ENCODE measurements at regions not wholly inside any gene's neighbourhood (a gene's known extent, or its start where the extent isn't known, plus 50 kb on each side); places are given as distances from the start of the nearest gene placed in this dataset.
"Not testable (repeated sequence)": the region's sequence is repeated elsewhere in the genome, so short reads cannot be mapped to it uniquely, and the experiment has no call there.

DNA sequence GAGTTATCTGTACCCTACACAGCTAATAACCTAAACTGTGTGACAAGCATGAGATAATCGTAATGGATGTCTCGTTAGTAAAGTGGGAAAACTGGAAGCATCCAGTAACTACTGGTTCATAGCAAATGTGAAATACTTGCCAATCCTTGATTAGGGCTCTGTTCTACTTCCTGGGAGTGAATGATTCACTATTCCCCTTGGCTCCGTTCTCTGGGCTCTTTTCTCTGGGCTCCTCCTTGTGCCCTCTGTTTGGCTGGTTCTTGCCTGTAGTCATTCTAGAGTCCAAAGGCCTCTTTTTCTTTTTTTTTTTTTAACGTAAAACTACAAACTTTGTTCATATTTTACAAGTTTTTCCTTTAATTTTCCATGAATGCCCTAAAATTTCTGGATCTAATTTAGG is 465.8 kb upstream of the PLXNA2 start:
- Histone ChIP-seq H3K9ac (ENCODE audit: low read length in 2 of 2) (no peak overlapping the region), H3K9me3 (ENCODE audit: control insufficient read depth in 2 of 2, low read length in 2 of 2) (no peaks in the 10 kb centered on the region), H3K27ac (ENCODE audit: low read length) (no peak overlapping the region), H3K4me3 (ENCODE audit: low read length in 2 of 2) (no peak overlapping the region), H3K36me3 (ENCODE audit: control insufficient read depth in 2 of 2, insufficient read depth in 2 of 2, low read length in 2 of 2) (no peaks in the 10 kb centered on the region), H3K4me1 (ENCODE audit: control insufficient read depth, insufficient read depth, low read length) (no peaks in the 10 kb centered on the region), H3K27me3 (ENCODE audit: control insufficient read depth in 1 of 2, insufficient read depth in 2 of 2, low read length in 2 of 2) (no peaks in the 10 kb centered on the region)

DNA sequence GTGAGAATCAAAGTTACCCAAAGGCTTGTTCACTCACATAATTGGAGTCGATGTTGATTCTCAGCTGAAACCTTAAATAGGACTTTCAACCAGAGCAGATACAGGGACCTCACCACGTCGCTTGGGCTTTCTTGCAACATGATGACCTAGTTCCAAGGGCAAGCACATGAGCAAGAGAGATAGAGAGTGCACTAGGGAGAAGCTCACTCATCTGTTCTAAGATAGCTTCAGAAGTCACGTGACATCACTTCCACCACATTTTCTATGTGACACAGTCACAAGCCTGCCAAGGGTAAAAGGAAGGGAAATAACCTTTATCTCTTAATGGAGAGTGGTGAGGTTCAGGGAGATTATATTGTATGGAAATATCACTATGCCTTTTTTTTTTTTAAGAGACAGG is 470.1 kb upstream of the PLXNA2 start:
- Histone ChIP-seq H3K9ac (ENCODE audit: low read length in 2 of 2) (no peak overlapping the region), H3K9me3 (ENCODE audit: control insufficient read depth in 2 of 2, low read length in 2 of 2) (no peaks in the 10 kb centered on the region), H3K27me3 (ENCODE audit: control insufficient read depth in 1 of 2, insufficient read depth in 2 of 2, low read length in 2 of 2) (no peaks in the 10 kb centered on the region), H3K4me3 (ENCODE audit: low read length in 2 of 2) (no peak overlapping the region), H3K27ac (ENCODE audit: low read length) (no peak overlapping the region), H3K4me1 (ENCODE audit: control insufficient read depth, insufficient read depth, low read length) (no peaks in the 10 kb centered on the region), H3K36me3 (ENCODE audit: control insufficient read depth in 2 of 2, insufficient read depth in 2 of 2, low read length in 2 of 2) (no peaks in the 10 kb centered on the region)

DNA sequence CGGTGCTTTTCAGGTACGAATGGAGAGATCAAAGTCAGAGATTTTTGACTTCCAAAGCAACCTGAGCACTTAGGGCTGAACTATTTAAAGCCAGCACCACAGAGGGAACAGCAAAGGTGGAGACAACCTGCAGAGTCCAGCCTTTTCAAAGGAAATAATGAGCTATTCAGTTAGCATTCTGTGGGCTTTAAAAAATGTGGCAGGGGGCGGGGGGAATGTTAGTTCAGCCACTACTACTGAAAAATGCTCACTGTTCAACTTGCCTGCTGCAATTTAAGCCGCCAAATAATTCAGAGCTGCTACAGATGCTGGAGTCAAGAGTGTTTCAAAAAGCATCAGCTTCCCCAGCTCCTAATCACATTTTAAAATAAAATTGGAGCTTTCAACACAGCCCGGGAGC is 473.3 kb upstream of the PLXNA2 start:
- H3K4me1 ChIP-seq (ENCODE audit: control insufficient read depth, insufficient read depth, low read length), result no peaks in the 10 kb centered on the region
- no peak overlapping the region for H3K4me3 ChIP-seq (ENCODE audit: low read length in 2 of 2)
- H3K36me3 ChIP-seq (ENCODE audit: control insufficient read depth in 2 of 2, insufficient read depth in 2 of 2, low read length in 2 of 2), result no peaks in the 10 kb centered on the region
- H3K27me3 ChIP-seq (ENCODE audit: control insufficient read depth in 1 of 2, insufficient read depth in 2 of 2, low read length in 2 of 2), result no peaks in the 10 kb centered on the region
- no peak overlapping the region for H3K27ac ChIP-seq (ENCODE audit: low read length)
- no peak overlapping the region for H3K9ac ChIP-seq (ENCODE audit: low read length in 2 of 2)
- peaks cover 3 to 5% of the 10 kb centered on the region in 2 donors for H3K9me3 ChIP-seq (ENCODE audit: control insufficient read depth in 2 of 2, low read length in 2 of 2)

DNA sequence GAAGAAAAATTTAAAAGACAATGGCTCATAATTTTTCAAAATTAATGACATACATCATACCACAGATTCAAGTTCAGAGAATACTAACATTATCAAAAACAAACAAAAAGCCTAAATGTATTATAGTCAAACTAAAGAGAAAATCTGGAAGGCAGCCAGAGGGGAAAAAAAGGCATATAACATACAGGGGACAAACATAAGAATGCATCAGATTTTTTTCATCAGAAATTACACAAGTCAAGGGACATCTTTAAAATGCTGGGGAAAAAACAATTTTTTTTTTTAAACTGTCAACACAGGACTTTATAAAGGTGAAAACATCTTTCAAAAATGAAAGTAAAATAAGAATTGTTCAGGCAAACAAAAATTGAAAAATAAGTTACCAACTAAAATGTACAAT is 478.4 kb upstream of the PLXNA2 start:
- no peaks in the 10 kb centered on the region for H3K4me1 ChIP-seq (ENCODE audit: control insufficient read depth, insufficient read depth, low read length)
- H3K9me3 ChIP-seq (ENCODE audit: control insufficient read depth in 2 of 2, low read length in 2 of 2), result peaks cover 3 to 5% of the 10 kb centered on the region in 2 donors
- H3K27me3 ChIP-seq (ENCODE audit: control insufficient read depth in 1 of 2, insufficient read depth in 2 of 2, low read length in 2 of 2), result no peaks in the 10 kb centered on the region

DNA sequence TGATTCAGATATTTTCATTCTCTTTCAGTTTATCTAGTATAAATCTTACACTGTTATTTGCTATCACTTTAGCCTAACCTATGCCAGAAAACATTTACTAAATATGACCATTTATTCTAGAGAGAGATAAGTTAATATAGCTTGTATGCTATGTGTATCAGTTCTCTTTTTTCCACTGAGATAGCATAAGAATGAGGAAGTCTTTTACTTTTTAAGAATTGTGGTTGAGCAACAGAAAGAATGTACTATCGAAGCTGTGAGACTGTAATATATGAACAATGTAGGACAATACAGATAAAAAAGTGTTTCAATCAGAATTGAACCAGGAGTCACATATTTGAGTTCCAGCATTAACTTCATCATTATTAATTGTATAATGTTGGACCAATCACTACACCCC is 479.9 kb upstream of the PLXNA2 start:
- H3K27me3 ChIP-seq (ENCODE audit: control insufficient read depth in 1 of 2, insufficient read depth in 2 of 2, low read length in 2 of 2), result no peaks in the 10 kb centered on the region
- no peaks in the 10 kb centered on the region for H3K36me3 ChIP-seq (ENCODE audit: control insufficient read depth in 2 of 2, insufficient read depth in 2 of 2, low read length in 2 of 2)
- no peak overlapping the region for H3K9ac ChIP-seq (ENCODE audit: low read length in 2 of 2)
- H3K4me3 ChIP-seq (ENCODE audit: low read length in 2 of 2), result no peak overlapping the region
- H3K9me3 ChIP-seq (ENCODE audit: control insufficient read depth in 2 of 2, low read length in 2 of 2), result peaks cover 3 to 5% of the 10 kb centered on the region in 2 donors
- no peaks in the 10 kb centered on the region for H3K4me1 ChIP-seq (ENCODE audit: control insufficient read depth, insufficient read depth, low read length)
- no peak overlapping the region for H3K27ac ChIP-seq (ENCODE audit: low read length)

More for the DNA sequence above, 478.4 kb upstream of the PLXNA2 start:
- Histone ChIP-seq H3K27ac (ENCODE audit: low read length) (no peak overlapping the region), H3K4me3 (ENCODE audit: low read length in 2 of 2) (no peak overlapping the region), H3K36me3 (ENCODE audit: control insufficient read depth in 2 of 2, insufficient read depth in 2 of 2, low read length in 2 of 2) (no peaks in the 10 kb centered on the region), H3K9ac (ENCODE audit: low read length in 2 of 2) (no peak overlapping the region)

DNA sequence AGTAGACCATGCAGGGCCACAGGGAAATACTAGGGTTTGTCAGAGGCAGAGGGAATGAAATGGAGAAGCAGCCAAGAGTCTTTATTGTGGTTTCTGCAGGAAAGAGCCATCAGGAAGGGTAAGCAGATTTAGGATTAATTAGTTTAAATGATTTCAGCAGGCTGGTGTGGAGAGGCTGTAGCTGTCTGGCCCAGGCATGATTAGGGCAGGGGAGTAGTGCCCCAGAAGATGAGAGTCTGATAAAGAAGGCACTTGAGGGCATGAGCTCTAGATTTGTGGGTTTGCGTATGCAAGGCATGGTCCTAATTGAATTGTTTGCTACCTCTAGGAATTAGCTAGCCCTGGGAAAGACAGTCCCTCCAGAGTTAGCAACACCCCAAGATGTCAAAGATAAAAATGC is 484.6 kb upstream of the PLXNA2 start:
- H3K4me1 ChIP-seq (ENCODE audit: control insufficient read depth, insufficient read depth, low read length), result no peaks in the 10 kb centered on the region
- no peak overlapping the region for H3K9ac ChIP-seq (ENCODE audit: low read length in 2 of 2)
- H3K4me3 ChIP-seq (ENCODE audit: low read length in 2 of 2), result no peak overlapping the region
- no peaks in the 10 kb centered on the region for H3K36me3 ChIP-seq (ENCODE audit: control insufficient read depth in 2 of 2, insufficient read depth in 2 of 2, low read length in 2 of 2)
- H3K27ac ChIP-seq (ENCODE audit: low read length), result no peak overlapping the region
- H3K9me3 ChIP-seq (ENCODE audit: control insufficient read depth in 2 of 2, low read length in 2 of 2), result no peaks in the 10 kb centered on the region
- H3K27me3 ChIP-seq (ENCODE audit: control insufficient read depth in 1 of 2, insufficient read depth in 2 of 2, low read length in 2 of 2), result no peaks in the 10 kb centered on the region

DNA sequence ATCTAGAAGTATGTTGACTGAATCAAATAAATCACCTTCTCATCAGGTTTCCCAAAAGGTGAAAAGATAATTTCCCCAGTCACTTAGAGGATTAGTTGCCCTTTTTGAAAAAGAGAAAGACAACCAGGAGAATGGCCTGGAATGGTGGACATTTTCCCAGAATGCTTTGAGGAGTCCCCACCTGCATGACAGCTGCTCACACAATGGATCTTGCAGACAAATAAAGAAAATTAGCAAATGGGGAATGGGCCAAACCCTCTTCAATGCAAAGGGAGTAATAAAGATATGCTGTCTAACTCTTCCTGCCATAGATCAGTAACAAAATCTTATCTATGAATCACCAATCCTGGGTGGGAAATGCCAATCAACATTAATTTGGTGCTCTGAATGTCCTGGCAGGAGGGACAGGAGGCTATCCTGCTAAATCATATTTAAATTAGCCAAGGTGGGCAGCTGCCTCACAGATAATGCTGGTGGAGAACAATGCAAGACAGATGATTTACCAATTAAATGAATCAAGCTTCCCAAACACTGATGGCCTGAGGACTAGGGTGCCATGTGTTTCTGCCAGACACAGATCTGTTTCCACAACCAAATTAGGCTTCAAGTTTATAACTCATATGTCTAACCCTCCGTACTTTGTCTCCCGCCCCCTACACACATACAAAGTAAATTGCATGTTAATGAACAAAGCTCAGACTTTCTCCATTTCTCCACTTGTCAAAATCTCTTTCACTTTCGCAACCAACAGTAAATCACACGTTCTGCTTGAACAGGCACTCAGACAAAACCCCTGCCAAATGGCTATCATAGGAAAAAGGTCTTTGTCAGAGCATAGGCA is 488.0 kb upstream of the PLXNA2 start:
- H3K4me3 ChIP-seq (ENCODE audit: low read length in 2 of 2), result peak overlapping the region; percentile 16 to 17

DNA sequence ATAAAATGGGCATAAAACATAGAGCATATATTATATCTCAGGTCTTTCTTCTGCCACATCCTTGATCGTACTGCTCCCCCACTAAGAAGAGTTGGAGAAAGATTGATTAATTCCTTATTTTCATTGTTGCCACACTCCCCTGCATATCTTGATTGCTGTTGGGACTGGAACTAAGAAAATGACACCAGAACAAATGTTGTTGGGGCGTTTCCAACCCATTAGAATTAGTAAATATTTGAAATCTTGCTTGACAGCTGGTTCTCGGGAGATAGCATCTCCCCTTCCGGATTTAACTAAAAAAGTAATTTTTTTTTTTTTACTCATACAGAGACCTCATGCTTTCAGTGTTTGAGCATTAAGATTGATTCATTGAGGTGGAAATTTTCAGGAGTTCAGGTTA is 493.0 kb upstream of the PLXNA2 start:
- no peak overlapping the region for H3K27ac ChIP-seq (ENCODE audit: low read length)
- H3K27me3 ChIP-seq (ENCODE audit: control insufficient read depth in 1 of 2, insufficient read depth in 2 of 2, low read length in 2 of 2), result no peaks in the 10 kb centered on the region
- no peak overlapping the region for H3K4me3 ChIP-seq (ENCODE audit: low read length in 2 of 2)
- H3K9me3 ChIP-seq (ENCODE audit: control insufficient read depth in 2 of 2, low read length in 2 of 2), result no peaks in the 10 kb centered on the region
- no peaks in the 10 kb centered on the region for H3K4me1 ChIP-seq (ENCODE audit: control insufficient read depth, insufficient read depth, low read length)
- no peaks in the 10 kb centered on the region for H3K36me3 ChIP-seq (ENCODE audit: control insufficient read depth in 2 of 2, insufficient read depth in 2 of 2, low read length in 2 of 2)
- no peak overlapping the region for H3K9ac ChIP-seq (ENCODE audit: low read length in 2 of 2)

More for the DNA sequence above, 488.0 kb upstream of the PLXNA2 start:
- H3K36me3 ChIP-seq (ENCODE audit: control insufficient read depth in 2 of 2, insufficient read depth in 2 of 2, low read length in 2 of 2), result no peaks in the 10 kb centered on the region
- H3K4me1 ChIP-seq (ENCODE audit: control insufficient read depth, insufficient read depth, low read length), result no peaks in the 10 kb centered on the region
- no peaks in the 10 kb centered on the region for H3K27me3 ChIP-seq (ENCODE audit: control insufficient read depth in 1 of 2, insufficient read depth in 2 of 2, low read length in 2 of 2)
- no peak overlapping the region for H3K9ac ChIP-seq (ENCODE audit: low read length in 2 of 2)
- H3K9me3 ChIP-seq (ENCODE audit: control insufficient read depth in 2 of 2, low read length in 2 of 2), result no peaks in the 10 kb centered on the region
- H3K27ac ChIP-seq (ENCODE audit: low read length), result no peak overlapping the region

DNA sequence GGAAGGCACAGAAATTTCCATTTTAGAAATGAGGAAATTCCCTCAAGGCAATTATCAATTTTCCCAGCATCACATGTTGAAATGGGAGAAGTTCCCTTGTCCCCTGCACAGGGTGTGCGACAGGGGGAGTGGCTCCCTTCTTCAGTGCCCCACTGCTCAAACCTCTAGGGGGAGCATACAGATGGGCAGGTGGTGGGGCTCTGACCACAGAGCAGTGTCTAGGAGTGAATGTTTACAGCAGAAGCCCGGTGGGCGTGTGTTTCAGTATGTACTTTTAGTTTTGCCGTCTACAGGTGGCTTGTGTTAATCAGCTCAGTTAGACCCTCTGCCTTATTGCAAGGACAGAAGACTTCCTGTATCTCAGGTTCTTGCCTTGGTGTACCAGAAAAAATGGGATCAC is 493.7 kb upstream of the PLXNA2 start:
- no peaks in the 10 kb centered on the region for H3K4me1 ChIP-seq (ENCODE audit: control insufficient read depth, insufficient read depth, low read length)
- no peak overlapping the region for H3K27ac ChIP-seq (ENCODE audit: low read length)
- no peaks in the 10 kb centered on the region for H3K9me3 ChIP-seq (ENCODE audit: control insufficient read depth in 2 of 2, low read length in 2 of 2)
- H3K4me3 ChIP-seq (ENCODE audit: low read length in 2 of 2), result no peak overlapping the region
- H3K27me3 ChIP-seq (ENCODE audit: control insufficient read depth in 1 of 2, insufficient read depth in 2 of 2, low read length in 2 of 2), result no peaks in the 10 kb centered on the region
- no peaks in the 10 kb centered on the region for H3K36me3 ChIP-seq (ENCODE audit: control insufficient read depth in 2 of 2, insufficient read depth in 2 of 2, low read length in 2 of 2)
- H3K9ac ChIP-seq (ENCODE audit: low read length in 2 of 2), result no peak overlapping the region

DNA sequence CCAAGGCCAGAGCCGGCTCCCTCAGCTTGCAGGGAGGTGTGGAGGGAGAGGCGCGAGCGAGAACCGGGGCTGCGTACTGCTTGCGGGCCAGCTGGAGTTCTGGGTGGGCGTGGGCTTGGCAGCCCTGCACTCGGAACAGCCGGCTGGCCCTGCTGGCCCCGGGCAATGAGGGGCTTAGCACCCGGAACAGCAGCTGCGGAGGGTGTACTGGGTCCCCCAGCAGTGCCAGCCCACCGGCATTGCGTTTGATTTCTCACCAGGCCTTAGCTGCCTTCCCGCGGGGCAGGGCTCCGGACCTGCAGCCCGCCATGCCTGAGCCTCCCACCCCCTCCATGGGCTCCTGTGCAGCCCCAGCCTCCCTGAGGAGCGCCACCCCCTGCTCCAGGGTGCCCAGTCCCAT is 495.5 kb upstream of the PLXNA2 start:
- H3K9me3 ChIP-seq (ENCODE audit: control insufficient read depth in 2 of 2, low read length in 2 of 2); H3K4me3 ChIP-seq (ENCODE audit: low read length in 2 of 2); H3K27ac ChIP-seq (ENCODE audit: low read length); H3K36me3 ChIP-seq (ENCODE audit: control insufficient read depth in 2 of 2, insufficient read depth in 2 of 2, low read length in 2 of 2); H3K27me3 ChIP-seq (ENCODE audit: control insufficient read depth in 1 of 2, insufficient read depth in 2 of 2, low read length in 2 of 2); H3K4me1 ChIP-seq (ENCODE audit: control insufficient read depth, insufficient read depth, low read length); H3K9ac ChIP-seq (ENCODE audit: low read length in 2 of 2): not testable (repeated sequence)

DNA sequence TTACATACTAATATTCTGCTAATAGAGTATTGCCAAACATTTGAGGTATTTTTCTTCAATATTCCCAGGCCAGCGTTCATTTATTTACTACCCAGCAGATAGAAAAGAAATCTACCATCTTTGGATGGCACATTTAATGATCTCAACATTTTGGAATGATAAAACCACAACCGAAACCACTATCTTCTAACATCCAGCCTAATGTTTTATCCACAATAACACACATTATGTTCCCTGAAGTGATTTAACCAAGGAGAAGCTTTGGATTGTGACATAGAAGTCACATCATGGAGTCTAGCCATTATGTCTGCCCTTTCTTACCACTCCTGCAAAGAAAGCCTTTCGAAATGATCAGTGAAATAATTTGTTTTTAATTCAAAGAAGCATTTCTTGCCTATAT is 497.1 kb upstream of the PLXNA2 start:
- H3K4me1 ChIP-seq (ENCODE audit: control insufficient read depth, insufficient read depth, low read length), result no peaks in the 10 kb centered on the region
- no peaks in the 10 kb centered on the region for H3K36me3 ChIP-seq (ENCODE audit: control insufficient read depth in 2 of 2, insufficient read depth in 2 of 2, low read length in 2 of 2)
- no peak overlapping the region for H3K4me3 ChIP-seq (ENCODE audit: low read length in 2 of 2)
- H3K9me3 ChIP-seq (ENCODE audit: control insufficient read depth in 2 of 2, low read length in 2 of 2), result no peaks in the 10 kb centered on the region
- no peaks in the 10 kb centered on the region for H3K27me3 ChIP-seq (ENCODE audit: control insufficient read depth in 1 of 2, insufficient read depth in 2 of 2, low read length in 2 of 2)
- no peak overlapping the region for H3K9ac ChIP-seq (ENCODE audit: low read length in 2 of 2)
- H3K27ac ChIP-seq (ENCODE audit: low read length), result no peak overlapping the region

Measured in stomach smooth muscle (tissue), 2 donors.